GM03348 (cell line): ENCODE measurements at regions not wholly inside any gene's neighbourhood (a gene's known extent, or its start where the extent isn't known, plus 50 kb on each side); places are given as distances from the start of the nearest gene placed in this dataset.
"Not testable (repeated sequence)": the region's sequence is repeated elsewhere in the genome, so short reads cannot be mapped to it uniquely, and the experiment has no call there.

ENCODE experiments used
- DNase-seq: peaks from one replicate; pipeline ENCODE4 v3.0.0; 2012; ENCODE audit warnings: low spot score

GRCh38 chr4:3613967-3614730 is 81.9 kb upstream of the LRPAP1 start:
- peak; percentile 43 for DNase-seq

GRCh38 chr4:3612934-3613333 is 80.7 kb upstream of the LRPAP1 start:
- DNase-seq: no peak

DNA sequence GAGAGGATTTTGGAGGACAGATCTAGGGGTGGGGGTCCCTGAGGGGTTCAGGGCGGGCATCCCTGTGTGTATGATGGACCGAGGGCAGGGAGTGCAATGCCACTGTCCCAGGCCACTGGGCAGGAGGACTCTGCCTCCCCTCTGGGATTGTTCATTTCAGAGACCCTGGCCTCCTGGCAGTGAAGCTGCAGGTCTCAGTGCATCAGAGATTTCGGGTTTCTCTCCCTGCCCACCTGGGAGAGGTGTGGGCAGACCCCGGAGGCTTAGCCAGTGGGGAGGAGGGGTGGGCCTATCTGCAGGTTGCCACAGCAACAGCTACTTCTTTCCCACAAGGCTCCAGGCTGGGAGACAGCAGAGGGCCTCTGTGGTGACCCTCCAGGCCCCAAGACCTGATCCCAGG is 80.1 kb upstream of the LRPAP1 start:
- DNase-seq: no peak

DNA sequence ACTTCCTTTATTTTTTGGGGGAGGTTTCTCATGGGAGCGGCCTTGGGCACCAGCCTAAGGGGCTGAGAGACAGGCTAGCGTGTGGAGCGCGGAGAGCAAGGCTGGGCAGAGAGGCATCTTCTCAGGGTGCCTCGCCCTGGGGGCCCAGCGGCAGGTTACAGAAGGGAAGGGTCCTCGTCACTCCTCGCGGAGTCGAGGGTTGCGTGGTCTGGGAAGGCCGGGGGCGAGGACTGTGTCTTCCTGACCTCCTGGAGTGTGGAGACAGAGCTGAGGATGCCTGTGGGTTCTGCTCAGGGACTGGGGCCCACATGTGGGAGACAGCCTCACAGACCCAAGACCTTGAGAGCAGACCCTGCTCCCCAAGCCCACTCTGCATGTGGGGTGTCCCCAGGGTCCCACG is 79.6 kb upstream of the LRPAP1 start:
- DNase-seq: no peak

DNA sequence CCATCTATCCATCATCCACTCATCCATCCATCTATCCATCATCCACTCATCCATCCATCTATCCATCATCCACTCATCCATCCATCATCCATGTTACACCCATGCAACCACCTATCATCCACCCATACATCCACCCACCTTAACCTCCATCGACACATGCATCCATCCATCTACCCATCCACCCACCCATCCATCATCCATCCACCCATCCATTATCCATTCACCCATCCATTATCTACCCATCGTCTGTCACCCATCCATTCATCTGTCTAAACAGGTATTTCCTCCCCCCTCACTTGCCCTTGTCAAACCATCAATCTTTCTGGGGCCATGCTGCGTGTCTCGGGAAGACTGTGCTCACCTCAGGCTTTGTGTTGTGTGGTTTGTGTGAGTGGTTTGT is 78.6 kb upstream of the LRPAP1 start:
- not testable (repeated sequence) for DNase-seq

- not testable (repeated sequence) for DNase-seq
Measured at GRCh38 chr4:3609905-3610304, 77.7 kb upstream of the LRPAP1 start.

- no peak for DNase-seq
Measured at GRCh38 chr4:3607690-3608552, 75.7 kb upstream of the LRPAP1 start.

GRCh38 chr4:3606850-3607249 is 74.6 kb upstream of the LRPAP1 start:
- DNase-seq: not testable (repeated sequence)

DNA sequence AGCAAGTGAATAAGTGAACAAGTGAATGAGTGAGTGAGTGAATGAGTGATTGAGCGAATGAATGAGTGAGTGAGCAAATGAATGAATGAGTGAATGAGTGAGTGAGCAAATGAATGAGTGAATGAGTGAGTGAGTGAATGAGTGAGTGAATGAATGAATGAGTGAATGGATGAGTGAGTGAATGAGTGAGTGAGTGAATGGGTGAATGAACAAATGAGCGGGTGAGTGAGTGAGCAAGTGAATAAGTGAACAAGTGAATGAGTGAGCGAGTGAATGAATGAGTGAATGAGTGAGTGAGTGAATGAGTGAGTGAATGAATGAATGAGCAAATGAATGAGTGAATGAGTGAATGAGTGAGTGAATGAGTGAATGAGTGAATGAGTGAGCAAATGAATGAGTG is 74.0 kb upstream of the LRPAP1 start:
- DNase-seq: not testable (repeated sequence)

- DNase-seq: no peak
Measured at GRCh38 chr4:3605491-3605890, 73.3 kb upstream of the LRPAP1 start.

DNA sequence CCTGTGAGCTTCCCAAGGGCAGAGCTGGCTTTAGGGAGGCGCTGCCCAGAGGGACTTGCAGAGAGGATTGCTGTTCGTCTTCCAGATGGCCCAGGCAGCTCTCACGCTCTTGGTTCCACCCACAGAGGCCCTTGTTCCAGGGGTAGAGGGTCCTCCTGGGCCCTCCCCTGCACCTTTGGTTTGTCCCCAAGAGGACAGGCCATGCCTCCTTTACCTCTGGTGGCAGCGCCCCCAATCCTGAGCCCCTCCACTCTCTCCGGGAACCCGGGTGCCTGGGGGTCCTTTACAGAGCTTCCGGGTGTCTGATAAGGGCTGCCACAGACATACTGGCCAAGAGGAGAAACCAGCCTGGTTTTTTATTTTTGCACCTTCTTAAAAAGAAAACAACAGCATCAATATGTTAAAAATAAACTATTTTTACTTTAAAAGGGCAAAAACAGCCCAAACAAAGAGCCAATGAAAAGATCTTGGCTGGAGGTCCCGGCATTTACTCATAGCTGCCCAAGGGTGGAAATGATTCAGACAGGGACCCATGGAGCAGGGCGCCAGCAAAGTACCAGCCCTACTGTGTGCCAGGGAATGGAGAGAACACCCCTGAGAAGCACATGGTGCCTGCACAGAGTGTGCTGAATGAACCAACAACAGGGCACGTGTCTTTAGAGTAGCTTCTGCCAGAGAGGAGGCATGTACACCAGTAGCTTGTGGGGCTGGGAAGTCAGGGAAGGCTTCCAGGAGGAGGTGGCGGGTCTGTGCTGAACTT is 70.8 kb upstream of the LRPAP1 start:
- DNase-seq: not testable (repeated sequence)

DNA sequence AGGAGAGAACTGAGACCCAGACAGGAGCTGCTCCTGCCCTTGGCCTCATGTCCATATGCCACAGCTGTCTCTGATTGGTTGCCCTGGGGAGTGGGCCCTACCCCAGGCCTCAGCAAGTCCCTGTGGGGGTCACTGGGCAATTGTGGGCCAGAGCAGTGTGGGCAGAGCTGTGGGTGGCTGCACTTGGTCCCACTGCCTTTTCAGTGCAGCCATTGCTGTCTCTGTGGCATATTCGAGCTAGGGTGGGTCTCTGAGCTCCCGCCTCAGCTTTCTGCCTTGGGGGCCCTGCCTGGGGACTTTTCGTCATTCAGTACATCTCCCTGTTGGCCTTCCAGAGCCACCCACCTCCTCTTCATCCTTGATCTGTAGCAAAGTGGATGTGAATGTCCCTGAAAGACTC is 69.8 kb upstream of the LRPAP1 start:
- DNase-seq: no peak

GRCh38 chr4:3601108-3601690 is 69.0 kb upstream of the LRPAP1 start:
- DNase-seq: not testable (repeated sequence)

DNA sequence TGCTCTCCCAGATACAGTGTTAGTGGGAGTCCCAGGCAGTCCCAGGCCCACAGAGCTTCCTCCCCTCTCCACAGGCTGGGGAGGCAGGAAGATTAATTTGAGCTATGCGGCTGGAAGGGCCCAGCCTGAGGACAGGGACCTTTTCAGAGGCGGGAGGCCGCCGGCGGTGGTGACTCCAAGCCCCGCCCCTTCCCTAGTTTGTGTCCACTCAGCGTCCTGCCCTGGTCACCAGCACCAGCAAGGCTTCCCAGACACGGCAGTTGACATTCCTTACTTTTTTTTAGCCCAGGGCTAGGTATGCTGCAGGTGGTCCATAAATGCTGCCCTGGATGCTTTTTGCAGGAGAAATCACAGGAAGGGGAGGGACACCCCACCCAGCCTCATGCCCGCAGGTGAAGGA is 67.7 kb upstream of the LRPAP1 start:
- DNase-seq: no peak

- no peak for DNase-seq
Measured at GRCh38 chr4:3598695-3599227, 66.5 kb upstream of the LRPAP1 start.

DNA sequence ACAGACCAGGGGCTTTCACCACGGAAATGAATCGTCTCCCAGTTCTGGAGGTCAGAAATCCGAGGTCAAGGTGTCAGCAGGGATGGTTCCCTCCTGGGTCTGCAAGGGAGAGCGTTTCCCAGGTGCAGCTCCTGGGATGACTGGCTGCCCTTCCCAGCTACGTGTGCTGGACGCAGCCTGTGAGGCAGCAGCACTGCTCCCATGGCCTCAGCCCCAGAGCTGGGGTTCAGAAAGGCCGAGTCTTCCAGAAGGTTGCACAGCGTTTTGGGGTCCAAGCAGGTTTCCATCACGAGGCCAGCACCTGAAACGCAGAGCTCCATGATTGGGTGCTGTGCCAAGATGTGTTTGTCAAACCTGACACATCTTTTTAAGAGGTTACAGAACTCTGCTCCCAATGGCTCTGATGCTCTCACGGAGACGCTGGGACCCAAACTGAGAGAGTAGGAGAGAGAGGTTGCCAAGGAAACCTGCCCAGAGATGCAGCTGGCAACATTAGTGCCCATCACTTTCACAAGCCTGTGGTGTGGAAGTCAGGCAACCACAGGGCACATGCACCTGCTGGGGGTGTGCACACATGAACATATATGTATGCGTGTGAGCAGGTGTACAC is 65.8 kb upstream of the LRPAP1 start:
- not testable (repeated sequence) for DNase-seq

- DNase-seq: not testable (repeated sequence)
Measured at GRCh38 chr4:3596957-3597733, 64.9 kb upstream of the LRPAP1 start.

GRCh38 chr4:3595627-3596291 is 63.5 kb upstream of the LRPAP1 start:
- DNase-seq: not testable (repeated sequence)

- not testable (repeated sequence) for DNase-seq
Measured at GRCh38 chr4:3594751-3595150, 62.5 kb upstream of the LRPAP1 start.
